Neural progenitor cell (in vitro differentiated cells): ENCODE measurements at regions not wholly inside any gene's neighbourhood (a gene's known extent, or its start where the extent isn't known, plus 50 kb on each side); places are given as distances from the start of the nearest gene placed in this dataset.

Experiments used
- DNase-seq: peaks from one replicate; pipeline ENCODE4 v3.0.0-alpha.2; 2016; ENCODE audit warnings: low spot score
- H2AFZ ChIP-seq: fragments of 200-600 bp; sonication (generic); replicated peaks from 2 replicates; pipeline ENCODE4 v1.6.1; 2016; ENCODE audit warnings: antibody characterized with exemption
- H3F3A ChIP-seq: fragments of 200-600 bp; sonication (generic); 2 replicates; pipeline ENCODE4 v1.6.1; 2016; ENCODE audit warnings: antibody characterized with exemption, low read depth
- H3K27ac ChIP-seq: fragments of 200-600 bp; sonication (generic); 2 replicates; pipeline ENCODE4 v1.5.1; 2016; ENCODE audit warnings: mild to moderate bottlenecking
- H3K27me3 ChIP-seq: fragments of 200-600 bp; sonication (generic); 2 replicates; pipeline ENCODE4 v1.6.1; 2016; ENCODE audit warnings: mild to moderate bottlenecking, moderate library complexity
- H3K36me3 ChIP-seq: fragments of 200-600 bp; sonication (generic); 2 replicates; pipeline ENCODE4 v1.5.1; 2016
- H3K4me1 ChIP-seq: fragments of 200-600 bp; sonication (generic); 2 replicates; pipeline ENCODE4 v1.6.1; 2016; ENCODE audit warnings: mixed run types
- H3K4me2 ChIP-seq: fragments of 200-600 bp; sonication (generic); 2 replicates; pipeline ENCODE4 v1.6.1; 2016
- H3K4me3 ChIP-seq: fragments of 200-600 bp; sonication (generic); 2 replicates; pipeline ENCODE4 v1.5.1; 2016
- H3K79me2 ChIP-seq: fragments of 200-600 bp; sonication (generic); 2 replicates; pipeline ENCODE4 v1.6.1; 2016; ENCODE audit warnings: low read depth
- H3K9ac ChIP-seq: fragments of 200-600 bp; sonication (generic); 2 replicates; pipeline ENCODE4 v1.6.1; 2016
- H3K9me3 ChIP-seq: fragments of 200-600 bp; sonication (generic); 2 replicates; pipeline ENCODE4 v1.5.1; 2016; ENCODE audit warnings: low read depth
- H4K20me1 ChIP-seq: fragments of 200-600 bp; sonication (generic); 2 replicates; pipeline ENCODE4 v1.6.1; 2016; ENCODE audit warnings: low read depth
- H3K27ac Mint-ChIP-seq: 3 replicates; pipeline ENCODE4 v1.8.0; 2021; ENCODE audit warnings: mixed read lengths
- H3K27me3 Mint-ChIP-seq: 2 replicates; pipeline ENCODE4 v1.8.0; 2022; ENCODE audit warnings: low read depth, mild to moderate bottlenecking, inconsistent platforms, moderate library complexity, mixed read lengths; ENCODE audit not compliant: insufficient read depth
- H3K36me3 Mint-ChIP-seq: 3 replicates; pipeline ENCODE4 v1.8.0; 2021; ENCODE audit warnings: mixed read lengths
- H3K4me1 Mint-ChIP-seq: 3 replicates; pipeline ENCODE4 v1.8.0; 2021; ENCODE audit warnings: mixed read lengths
- H3K4me3 Mint-ChIP-seq: 3 replicates; pipeline ENCODE4 v1.8.0; 2021; ENCODE audit warnings: mild to moderate bottlenecking, moderate library complexity, mixed read lengths
- H3K9me3 Mint-ChIP-seq: 3 replicates; pipeline ENCODE4 v1.8.0; 2020; ENCODE audit warnings: mixed read lengths
- EZH2 ChIP-seq: fragments of 200-600 bp; sonication (generic); IDR thresholded peaks from 2 replicates; pipeline ENCODE4 v1.6.1; 2017; ENCODE audit warnings: antibody characterized with exemption, mild to moderate bottlenecking, moderate library complexity
- EZH2phosphoT487 ChIP-seq: fragments of 200-600 bp; sonication (generic); IDR thresholded peaks from 2 replicates; pipeline ENCODE4 v1.6.1; 2017; ENCODE audit warnings: antibody characterized with exemption
- TF ChIP-seq, protein P1 (sequence below): fragments of 200-600 bp; sonication (generic); IDR thresholded peaks from 2 replicates; pipeline ENCODE4 v1.5.1; 2017; ENCODE audit warnings: antibody characterized with exemption, mild to moderate bottlenecking

DNA sequence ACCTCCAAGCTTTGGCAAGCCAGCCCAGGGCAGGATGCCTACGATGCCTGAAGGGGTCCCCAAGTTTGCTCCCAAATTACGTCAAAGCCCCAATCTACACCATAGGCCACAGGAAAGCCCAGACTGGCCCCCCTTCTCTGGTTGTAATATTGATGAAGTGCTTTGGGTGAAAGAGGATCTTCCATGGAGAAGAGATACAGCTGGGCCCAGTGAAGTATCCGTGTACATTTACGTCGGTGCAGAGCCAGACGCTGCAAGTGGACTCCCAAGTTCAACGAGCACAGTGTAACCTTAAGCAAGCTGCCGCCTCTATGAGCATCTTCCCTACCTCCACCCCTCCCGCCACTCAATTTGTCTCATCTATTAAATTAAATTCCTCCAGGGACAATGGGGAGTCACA is 100.1 kb upstream of the TPM1 start:
- Histone ChIP-seq H2AFZ (no peak overlapping the region), H3K4me1 (no peaks in the 10 kb centered on the region), H3K9me3 (no peaks in the 10 kb centered on the region), H3K79me2 (no peaks in the 10 kb centered on the region), H3K4me2 (no peak overlapping the region), H3K4me3 (no peak overlapping the region), H3K27me3 (no peaks in the 10 kb centered on the region), H3K9ac (no peak overlapping the region), H3F3A (no peaks in the 10 kb centered on the region), H4K20me1 (no peaks in the 10 kb centered on the region), H3K36me3 (no peaks in the 10 kb centered on the region), H3K27ac (no peak overlapping the region)
- Mint-ChIP-seq H3K36me3 (no peaks in the 10 kb centered on the region), H3K4me1 (peaks cover 20% of the 10 kb centered on the region), H3K27me3 (peaks cover 11% of the 10 kb centered on the region), H3K4me3 (no peak overlapping the region), H3K27ac (no peak overlapping the region), H3K9me3 (no peaks in the 10 kb centered on the region)
- DNase-seq: no peak
- TF ChIP-seq EZH2 (no peak), EZH2phosphoT487 (no peak)
- TF ChIP-seq, protein P1, sequence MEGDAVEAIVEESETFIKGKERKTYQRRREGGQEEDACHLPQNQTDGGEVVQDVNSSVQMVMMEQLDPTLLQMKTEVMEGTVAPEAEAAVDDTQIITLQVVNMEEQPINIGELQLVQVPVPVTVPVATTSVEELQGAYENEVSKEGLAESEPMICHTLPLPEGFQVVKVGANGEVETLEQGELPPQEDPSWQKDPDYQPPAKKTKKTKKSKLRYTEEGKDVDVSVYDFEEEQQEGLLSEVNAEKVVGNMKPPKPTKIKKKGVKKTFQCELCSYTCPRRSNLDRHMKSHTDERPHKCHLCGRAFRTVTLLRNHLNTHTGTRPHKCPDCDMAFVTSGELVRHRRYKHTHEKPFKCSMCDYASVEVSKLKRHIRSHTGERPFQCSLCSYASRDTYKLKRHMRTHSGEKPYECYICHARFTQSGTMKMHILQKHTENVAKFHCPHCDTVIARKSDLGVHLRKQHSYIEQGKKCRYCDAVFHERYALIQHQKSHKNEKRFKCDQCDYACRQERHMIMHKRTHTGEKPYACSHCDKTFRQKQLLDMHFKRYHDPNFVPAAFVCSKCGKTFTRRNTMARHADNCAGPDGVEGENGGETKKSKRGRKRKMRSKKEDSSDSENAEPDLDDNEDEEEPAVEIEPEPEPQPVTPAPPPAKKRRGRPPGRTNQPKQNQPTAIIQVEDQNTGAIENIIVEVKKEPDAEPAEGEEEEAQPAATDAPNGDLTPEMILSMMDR: no peak

DNA sequence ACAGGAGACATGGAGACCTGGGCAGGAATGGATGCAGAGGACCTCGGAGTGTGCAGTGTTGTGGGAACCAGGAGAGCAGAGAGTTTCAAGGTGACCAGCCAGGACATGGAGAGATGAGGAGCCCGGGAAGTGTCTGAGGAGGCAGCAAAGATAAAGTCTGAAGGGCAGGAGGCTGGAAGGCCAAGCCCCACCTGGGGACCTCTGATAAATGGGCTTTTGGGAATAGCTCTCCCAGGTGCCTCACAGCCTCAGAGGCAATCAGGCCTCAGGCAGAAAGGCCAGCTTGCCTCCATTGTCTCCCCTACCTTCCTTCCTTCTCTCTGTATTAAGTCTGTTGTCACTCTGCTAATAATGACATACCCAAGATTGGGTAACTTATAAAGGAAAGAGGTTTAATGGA is 97.5 kb upstream of the TPM1 start:
- H3K4me3 Mint-ChIP-seq: no peak overlapping the region
- peaks cover 19% of the 10 kb centered on the region for H3K4me1 Mint-ChIP-seq
- Histone ChIP-seq H3K9me3 (no peaks in the 10 kb centered on the region), H3K4me1 (no peaks in the 10 kb centered on the region), H3F3A (no peaks in the 10 kb centered on the region), H3K9ac (no peak overlapping the region), H3K4me3 (no peak overlapping the region), H4K20me1 (no peaks in the 10 kb centered on the region), H3K27ac (no peak overlapping the region), H3K79me2 (no peaks in the 10 kb centered on the region), H3K36me3 (no peaks in the 10 kb centered on the region), H3K4me2 (no peak overlapping the region), H2AFZ (no peak overlapping the region), H3K27me3 (no peaks in the 10 kb centered on the region)
- DNase-seq: no peak
- H3K27me3 Mint-ChIP-seq: peaks cover 9% of the 10 kb centered on the region
- H3K9me3 Mint-ChIP-seq: no peaks in the 10 kb centered on the region
- TF ChIP-seq EZH2: no peak
- TF ChIP-seq, protein P1: no peak
- no peak for TF ChIP-seq EZH2phosphoT487
- no peak overlapping the region for H3K27ac Mint-ChIP-seq
- no peaks in the 10 kb centered on the region for H3K36me3 Mint-ChIP-seq

GRCh38 chr15:62945760-62946159 is 96.8 kb upstream of the TPM1 start:
- no peaks in the 10 kb centered on the region for H3K36me3 Mint-ChIP-seq
- DNase-seq: no peak
- H3F3A ChIP-seq: no peaks in the 10 kb centered on the region
- H3K9me3 Mint-ChIP-seq: no peaks in the 10 kb centered on the region
- no peak overlapping the region for H3K27ac Mint-ChIP-seq
- no peak overlapping the region for H2AFZ ChIP-seq
- H3K27me3 ChIP-seq: no peaks in the 10 kb centered on the region
- H3K79me2 ChIP-seq: no peaks in the 10 kb centered on the region
- no peak overlapping the region for H3K4me2 ChIP-seq
- H3K4me1 ChIP-seq: no peaks in the 10 kb centered on the region
- no peak overlapping the region for H3K4me3 ChIP-seq
- TF ChIP-seq EZH2phosphoT487 (no peak), EZH2 (no peak)
- TF ChIP-seq, protein P1: no peak
- H3K9ac ChIP-seq: no peak overlapping the region
- peaks cover 9% of the 10 kb centered on the region for H3K27me3 Mint-ChIP-seq
- H4K20me1 ChIP-seq: no peaks in the 10 kb centered on the region
- H3K36me3 ChIP-seq: no peaks in the 10 kb centered on the region
- peaks cover 12% of the 10 kb centered on the region for H3K4me1 Mint-ChIP-seq
- H3K9me3 ChIP-seq: no peaks in the 10 kb centered on the region
- H3K27ac ChIP-seq: no peak overlapping the region
- H3K4me3 Mint-ChIP-seq: no peak overlapping the region
